GM21423 (cell line): ENCODE measurements at regions not wholly inside any gene's neighbourhood (a gene's known extent, or its start where the extent isn't known, plus 50 kb on each side); places are given as distances from the start of the nearest gene placed in this dataset.
"Not testable (repeated sequence)": the region's sequence is repeated elsewhere in the genome, so short reads cannot be mapped to it uniquely, and the experiment has no call there.

Experiments used
- ATAC-seq: cut with Tn5 transposase; IDR thresholded peaks from one replicate; pipeline ENCODE4 v1.9.1; 2021; ENCODE audit warnings: mild to moderate bottlenecking, moderate library complexity; ENCODE audit not compliant: unreplicated experiment

- not testable (repeated sequence) for ATAC-seq
Measured at GRCh38 chr9:95680306-95680705, 163.5 kb upstream of the PTCH1 start.

GRCh38 chr9:95679874-95680273 lies 163.1 kb upstream of the PTCH1 start:
- no peak for ATAC-seq

GRCh38 chr9:95678759-95679158 lies 162.0 kb upstream of the PTCH1 start:
- ATAC-seq = no peak

- no peak for ATAC-seq
Measured at GRCh38 chr9:95670122-95670521, 153.4 kb upstream of the PTCH1 start.

GRCh38 chr9:95669253-95669652 lies 152.5 kb upstream of the PTCH1 start:
- no peak for ATAC-seq

GRCh38 chr9:95667789-95668188 lies 151.0 kb upstream of the PTCH1 start:
- ATAC-seq = no peak

- ATAC-seq = no peak
Measured at GRCh38 chr9:95666785-95667155, 150.0 kb upstream of the PTCH1 start.

GRCh38 chr9:95666096-95666784 lies 149.5 kb upstream of the PTCH1 start:
- no peak for ATAC-seq

GRCh38 chr9:95653246-95653645 lies 136.5 kb upstream of the PTCH1 start:
- no peak for ATAC-seq

GRCh38 chr9:95650720-95651119 lies 133.9 kb upstream of the PTCH1 start:
- no peak for ATAC-seq

GRCh38 chr9:95649801-95650213 lies 133.0 kb upstream of the PTCH1 start:
- ATAC-seq = no peak

- no peak for ATAC-seq
Measured at GRCh38 chr9:95648225-95648624, 131.5 kb upstream of the PTCH1 start.

GRCh38 chr9:95645992-95646391 lies 129.2 kb upstream of the PTCH1 start:
- no peak for ATAC-seq

- no peak for ATAC-seq
Measured at GRCh38 chr9:95645579-95645978, 128.8 kb upstream of the PTCH1 start.

GRCh38 chr9:95644377-95644776 lies 127.6 kb upstream of the PTCH1 start:
- ATAC-seq = no peak

- ATAC-seq = no peak
Measured at GRCh38 chr9:95643619-95644018, 126.8 kb upstream of the PTCH1 start.

GRCh38 chr9:95642189-95642588 lies 125.4 kb upstream of the PTCH1 start:
- ATAC-seq = no peak

- ATAC-seq = no peak
Measured at GRCh38 chr9:95641586-95641985, 124.8 kb upstream of the PTCH1 start.

- ATAC-seq = no peak
Measured at GRCh38 chr9:95640336-95640735, 123.6 kb upstream of the PTCH1 start.

- ATAC-seq = no peak
Measured at GRCh38 chr9:95635986-95636671, 119.4 kb upstream of the PTCH1 start.

GRCh38 chr9:95634536-95634935 lies 117.8 kb upstream of the PTCH1 start:
- no peak for ATAC-seq

- ATAC-seq = no peak
Measured at GRCh38 chr9:95634114-95634513, 117.3 kb upstream of the PTCH1 start.

GRCh38 chr9:95629585-95629984 lies 112.8 kb upstream of the PTCH1 start:
- no peak for ATAC-seq
